ENCODE measurements at regions not wholly inside any gene's neighbourhood (a gene's known extent, or its start where the extent isn't known, plus 50 kb on each side); places are given as distances from the start of the nearest gene placed in this dataset.

DNA sequence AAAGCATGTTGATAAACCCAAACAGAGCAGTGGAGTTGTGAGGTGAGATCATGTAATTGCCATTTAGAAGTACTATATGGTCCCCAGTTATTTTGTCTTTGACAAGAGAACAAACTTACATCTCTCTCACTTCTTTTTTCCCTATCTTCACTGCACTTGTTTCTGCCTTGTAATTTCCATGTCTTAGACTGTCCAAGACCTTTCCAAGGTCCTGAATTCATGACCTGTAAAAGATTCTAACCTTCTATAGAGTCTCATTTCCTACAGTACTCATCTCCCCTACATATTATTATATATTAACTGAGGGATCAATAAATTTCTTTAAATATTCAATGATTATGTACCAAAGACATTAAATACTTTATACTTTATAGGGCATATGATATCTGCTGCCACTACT is 295.3 kb upstream of the KIF2B start:
- no peaks in the 10 kb centered on the region for H4K20me1 ChIP-seq (ENCODE audit: insufficient read depth, low read length)
- H4K91ac ChIP-seq (ENCODE audit: insufficient read depth, low read depth, low read length), result no peak overlapping the region
- dilution Hi-C loops (cut with HindIII; ENCODE audit: low sequenced_read_pairs, unreplicated experiment), result no loop called here
- no peak overlapping the region for H2BK20ac ChIP-seq (ENCODE audit: low read depth, low read length)
- CTCF ChIA-PET, result no interaction called here
- POLR2A ChIA-PET (ENCODE audit: unreplicated experiment), result no interaction called here
- H3K23ac ChIP-seq (ENCODE audit: low read depth, low read length), result no peak overlapping the region
- H3K4me2 ChIP-seq (ENCODE audit: low read depth, low read length), result no peak overlapping the region
- BruUV-seq (replicated peaks), result no TSS peak
- no peaks in the 10 kb centered on the region for H3K4me1 ChIP-seq (ENCODE audit: control insufficient read depth, insufficient read depth, low read length)
- no peak overlapping the region for H3K27ac ChIP-seq (ENCODE audit: insufficient read depth, low read length)
- H2BK15ac ChIP-seq (ENCODE audit: low read depth, low read length), result no peak overlapping the region
- H3K27me3 ChIP-seq (ENCODE audit: control insufficient read depth, insufficient read depth, low read length), result no peaks in the 10 kb centered on the region
- in situ Hi-C loops (cut with MboI; ENCODE audit: low sequenced_read_pairs), result no loop called here
- no peak overlapping the region for H4K5ac ChIP-seq (ENCODE audit: low read depth, low read length)
- no peak overlapping the region for H3K14ac ChIP-seq (replicated peaks; ENCODE audit: low read depth, low read length)
- no peak overlapping the region for H2BK5ac ChIP-seq (ENCODE audit: low read depth, low read length, poor library complexity, severe bottlenecking)
- H2AK5ac ChIP-seq (ENCODE audit: low read depth, low read length), result no peak overlapping the region
- peaks cover 2% of the 10 kb centered on the region; the same call in 1 of the 2 replicates for H3K9me3 ChIP-seq (ENCODE audit: control insufficient read depth, insufficient read depth, low read length)
- no peak overlapping the region for H4K8ac ChIP-seq (ENCODE audit: low read depth in 2 of 2, low read length in 2 of 2)
- no peak for ATAC-seq (ENCODE audit: low read depth)
- no peak overlapping the region for H3K9ac ChIP-seq (ENCODE audit: low read depth, low read length)
- no peak for DNase-seq
- H3K4me3 ChIP-seq (ENCODE audit: insufficient read depth, low read depth, low read length), result no peak overlapping the region
- no peak overlapping the region for H3K18ac ChIP-seq (ENCODE audit: low read depth, low read length)
- H2AFZ ChIP-seq (replicated peaks; ENCODE audit: low read length, poor library complexity), result no peak overlapping the region
- TF ChIP-seq, protein P1, sequence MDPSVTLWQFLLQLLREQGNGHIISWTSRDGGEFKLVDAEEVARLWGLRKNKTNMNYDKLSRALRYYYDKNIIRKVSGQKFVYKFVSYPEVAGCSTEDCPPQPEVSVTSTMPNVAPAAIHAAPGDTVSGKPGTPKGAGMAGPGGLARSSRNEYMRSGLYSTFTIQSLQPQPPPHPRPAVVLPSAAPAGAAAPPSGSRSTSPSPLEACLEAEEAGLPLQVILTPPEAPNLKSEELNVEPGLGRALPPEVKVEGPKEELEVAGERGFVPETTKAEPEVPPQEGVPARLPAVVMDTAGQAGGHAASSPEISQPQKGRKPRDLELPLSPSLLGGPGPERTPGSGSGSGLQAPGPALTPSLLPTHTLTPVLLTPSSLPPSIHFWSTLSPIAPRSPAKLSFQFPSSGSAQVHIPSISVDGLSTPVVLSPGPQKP (IDR thresholded peaks at IDR 0.05; ENCODE audit: borderline replicate concordance, low read depth, low read length), result no peak
- TF ChIP-seq BHLHE40 (IDR thresholded peaks at IDR 0.05; ENCODE audit: low read depth, low read length), result no peak
- TF ChIP-seq MXI1 (IDR thresholded peaks at IDR 0.05; ENCODE audit: borderline replicate concordance, low read depth, low read length), result no peak
- no peak for TF ChIP-seq FOS (IDR thresholded peaks at IDR 0.05; ENCODE audit: low read depth, low read length)
- TF ChIP-seq, protein P2, sequence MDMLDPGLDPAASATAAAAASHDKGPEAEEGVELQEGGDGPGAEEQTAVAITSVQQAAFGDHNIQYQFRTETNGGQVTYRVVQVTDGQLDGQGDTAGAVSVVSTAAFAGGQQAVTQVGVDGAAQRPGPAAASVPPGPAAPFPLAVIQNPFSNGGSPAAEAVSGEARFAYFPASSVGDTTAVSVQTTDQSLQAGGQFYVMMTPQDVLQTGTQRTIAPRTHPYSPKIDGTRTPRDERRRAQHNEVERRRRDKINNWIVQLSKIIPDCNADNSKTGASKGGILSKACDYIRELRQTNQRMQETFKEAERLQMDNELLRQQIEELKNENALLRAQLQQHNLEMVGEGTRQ (IDR thresholded peaks at IDR 0.05; ENCODE audit: low read depth, low read length), result no peak
- TF ChIP-seq MAZ (IDR thresholded peaks at IDR 0.05; ENCODE audit: borderline replicate concordance, low read depth, low read length), result no peak
- TF ChIP-seq SMC3 (IDR thresholded peaks at IDR 0.05; ENCODE audit: low read depth, low read length), result no peak
- TF ChIP-seq RFX5 (IDR thresholded peaks at IDR 0.05; ENCODE audit: low read depth, low read length), result no peak
- no peak for TF ChIP-seq MAFK (IDR thresholded peaks at IDR 0.05; ENCODE audit: low read depth, low read length)
- no peak for TF ChIP-seq RAD21 (IDR thresholded peaks at IDR 0.05; ENCODE audit: low read length)
- no peak for TF ChIP-seq CHD1 (IDR thresholded peaks at IDR 0.05; ENCODE audit: low read depth, low read length)
- no peak for TF ChIP-seq POLR2A (IDR thresholded peaks at IDR 0.05; ENCODE audit: low read depth, low read length)
- TF ChIP-seq NFE2L2 (IDR thresholded peaks at IDR 0.05; ENCODE audit: low read depth, low read length), result no peak
- TF ChIP-seq, protein P3, sequence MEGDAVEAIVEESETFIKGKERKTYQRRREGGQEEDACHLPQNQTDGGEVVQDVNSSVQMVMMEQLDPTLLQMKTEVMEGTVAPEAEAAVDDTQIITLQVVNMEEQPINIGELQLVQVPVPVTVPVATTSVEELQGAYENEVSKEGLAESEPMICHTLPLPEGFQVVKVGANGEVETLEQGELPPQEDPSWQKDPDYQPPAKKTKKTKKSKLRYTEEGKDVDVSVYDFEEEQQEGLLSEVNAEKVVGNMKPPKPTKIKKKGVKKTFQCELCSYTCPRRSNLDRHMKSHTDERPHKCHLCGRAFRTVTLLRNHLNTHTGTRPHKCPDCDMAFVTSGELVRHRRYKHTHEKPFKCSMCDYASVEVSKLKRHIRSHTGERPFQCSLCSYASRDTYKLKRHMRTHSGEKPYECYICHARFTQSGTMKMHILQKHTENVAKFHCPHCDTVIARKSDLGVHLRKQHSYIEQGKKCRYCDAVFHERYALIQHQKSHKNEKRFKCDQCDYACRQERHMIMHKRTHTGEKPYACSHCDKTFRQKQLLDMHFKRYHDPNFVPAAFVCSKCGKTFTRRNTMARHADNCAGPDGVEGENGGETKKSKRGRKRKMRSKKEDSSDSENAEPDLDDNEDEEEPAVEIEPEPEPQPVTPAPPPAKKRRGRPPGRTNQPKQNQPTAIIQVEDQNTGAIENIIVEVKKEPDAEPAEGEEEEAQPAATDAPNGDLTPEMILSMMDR (conservative IDR thresholded peaks at IDR 0.05; ENCODE audit: low read depth, low read length), result no peak
- no peak for TF ChIP-seq RCOR1 (IDR thresholded peaks at IDR 0.05; ENCODE audit: insufficient replicate concordance, low read length)
- TF ChIP-seq CEBPB (IDR thresholded peaks at IDR 0.05; ENCODE audit: low read depth, low read length), result no peak
- no peaks in the 10 kb centered on the region for H3K36me3 ChIP-seq (ENCODE audit: control insufficient read depth, insufficient read depth, low read length)
- no peaks in the 10 kb centered on the region for H3K79me1 ChIP-seq (ENCODE audit: low read depth in 1 of 2, low read length in 2 of 2)
- H2AK9ac ChIP-seq (replicated peaks; ENCODE audit: low read depth, low read length, poor library complexity), result no peak overlapping the region
- intact Hi-C loops (cut with micrococcal nuclease), result no loop called here
- H3K56ac ChIP-seq (ENCODE audit: extremely low read depth, insufficient read depth, low read length), result no peak overlapping the region
- no peak overlapping the region for H3K4ac ChIP-seq (ENCODE audit: low read depth, low read length)
- H3K9me1 ChIP-seq (ENCODE audit: insufficient read depth, low read length), result no peaks in the 10 kb centered on the region
- H2BK120ac ChIP-seq (ENCODE audit: low read depth, low read length), result no peak overlapping the region

All from IMR-90 (cell line).